SK-N-SH (cell line): ENCODE measurements at regions not wholly inside any gene's neighbourhood (a gene's known extent, or its start where the extent isn't known, plus 50 kb on each side); places are given as distances from the start of the nearest gene placed in this dataset.

Source experiments
- CTCF ChIA-PET: fragments of 300-600, 350-600 bp; formaldehyde crosslinking; extraction: SDS; loops from one replicate; lab custom pipeline; 2021; lab: Yijun Ruan, JAX
- POLR2A ChIA-PET: fragments of 350-600 bp; sonication (Branson Sonifier 250); formaldehyde crosslinking; extraction: SDS; loops from one replicate; lab custom pipeline; 2020; ENCODE audit warnings: antibody characterized with exemption, inconsistent platforms; lab: Yijun Ruan, JAX
- DNase-seq: peaks from one replicate; pipeline ENCODE4 v3.0.0; 2012
- H2AFZ ChIP-seq: fragments of 200-600 bp; sonication (generic); 2 replicates; pipeline ENCODE4 v1.8.1; 2016; ENCODE audit warnings: antibody characterized with exemption, mild to moderate bottlenecking, low read depth
- H3F3A ChIP-seq: fragments of 200-600 bp; sonication (generic); replicated peaks from 2 replicates; pipeline ENCODE3; 2016; ENCODE audit warnings: antibody characterized with exemption, mild to moderate bottlenecking; ENCODE audit not compliant: insufficient read depth
- H3K27ac ChIP-seq, 2 experiments: fragments of 200-500 bp in 1 of 2; fragments of 200-600 bp in 1 of 2; sonication (Bioruptor generic) in 1 of 2; sonication (generic), shearing (Covaris generic) in 1 of 2; 2 replicates each; pipeline versions ENCODE4 v1.5.1 to v1.6.1; 2014 to 2016; ENCODE audit warnings: low read depth in 2 of 2, inconsistent platforms in 1 of 2, low read length in 1 of 2, mild to moderate bottlenecking in 1 of 2, mixed read lengths in 1 of 2
- H3K27me3 ChIP-seq: fragments of 200-600 bp; sonication (generic), shearing (Covaris generic); 2 replicates; pipeline ENCODE4 v1.6.1; 2016; ENCODE audit warnings: mixed run types; ENCODE audit not compliant: insufficient read depth
- H3K36me3 ChIP-seq, 2 experiments: fragments of 200-500 bp in 1 of 2; fragments of 200-600 bp in 1 of 2; sonication (Bioruptor generic) in 1 of 2; sonication (generic) in 1 of 2; replicated peaks in 1 of 2; 2 replicates each; pipeline versions ENCODE3 to v1.5.1; 2014 to 2016; ENCODE audit warnings: low read length in 1 of 2, mild to moderate bottlenecking in 1 of 2; ENCODE audit not compliant: insufficient read depth in 2 of 2, control insufficient read depth in 1 of 2
- H3K4me1 ChIP-seq, 2 experiments: fragments of 200-500 bp in 1 of 2; fragments of 200-600 bp in 1 of 2; sonication (Bioruptor generic) in 1 of 2; sonication (generic), shearing (Covaris generic) in 1 of 2; 2 replicates each; pipeline versions ENCODE4 v1.5.1 to v1.6.1; 2014 to 2016; ENCODE audit warnings: low read depth in 1 of 2, low read length in 1 of 2, mixed run types in 1 of 2; ENCODE audit not compliant: insufficient read depth in 2 of 2, control insufficient read depth in 1 of 2
- H3K4me2 ChIP-seq: fragments of 200-600 bp; sonication (generic), shearing (Covaris generic); 2 replicates; pipeline ENCODE4 v1.6.1; 2017; ENCODE audit warnings: mixed run types
- H3K4me3 ChIP-seq, 2 experiments: fragments of 200-500 bp in 1 of 2; fragments of 200-600 bp in 1 of 2; sonication (Bioruptor generic) in 1 of 2; sonication (generic), shearing (Covaris generic) in 1 of 2; 2 replicates each; pipeline versions ENCODE4 v1.5.1 to v1.8.1; 2014 to 2016; ENCODE audit warnings: low read depth in 2 of 2, inconsistent platforms in 1 of 2, low read length in 1 of 2, mild to moderate bottlenecking in 1 of 2, mixed read lengths in 1 of 2, moderate library complexity in 1 of 2
- H3K79me2 ChIP-seq: fragments of 200-600 bp; sonication (generic); 2 replicates; pipeline ENCODE4 v1.8.1; 2017; ENCODE audit warnings: mild to moderate bottlenecking; ENCODE audit not compliant: insufficient read depth
- H3K9ac ChIP-seq: fragments of 200-600 bp; sonication (generic); 2 replicates; pipeline ENCODE4 v1.6.1; 2017; ENCODE audit warnings: mixed run types
- H3K9me2 ChIP-seq: fragments of 200-600 bp; sonication (generic); 2 replicates; pipeline ENCODE4 v1.6.1; 2017; ENCODE audit warnings: mixed run types
- H3K9me3 ChIP-seq: fragments of 200-600 bp; sonication (generic); 2 replicates; pipeline ENCODE4 v1.6.1; 2017; ENCODE audit warnings: mixed run types, mild to moderate bottlenecking, moderate library complexity
- H4K20me1 ChIP-seq: fragments of 200-600 bp; sonication (generic); 2 replicates; pipeline ENCODE4 v1.6.1; 2017; ENCODE audit warnings: mild to moderate bottlenecking, mixed run types; ENCODE audit not compliant: insufficient read depth
- FOSL2 ChIP-seq: IDR thresholded peaks from 2 replicates; pipeline ENCODE4 v1.4.0; 2012; ENCODE audit warnings: low read depth, mild to moderate bottlenecking, moderate library complexity, borderline replicate concordance
- GABPA ChIP-seq: IDR thresholded peaks from 2 replicates; pipeline ENCODE4 v1.4.0; 2012; ENCODE audit warnings: low read depth, mild to moderate bottlenecking
- IRF3 ChIP-seq: fragments of 150-350 bp; IDR thresholded peaks from 2 replicates; pipeline ENCODE4 v1.6.1; 2016; ENCODE audit warnings: mild to moderate bottlenecking, low read depth, low read length
- NFIC ChIP-seq: IDR thresholded peaks from 2 replicates; pipeline ENCODE4 v1.4.0; 2012; ENCODE audit warnings: borderline replicate concordance
- PBX3 ChIP-seq: IDR thresholded peaks from 2 replicates; pipeline ENCODE4; 2012
- POLR2AphosphoS5 ChIP-seq: IDR thresholded peaks from 2 replicates; pipeline ENCODE4 v1.6.1; 2012; ENCODE audit warnings: low read depth, low read length
- REST ChIP-seq: IDR thresholded peaks from 2 replicates; pipeline ENCODE4 v1.6.1; 2012; ENCODE audit warnings: mild to moderate bottlenecking, low read depth, low read length, moderate library complexity
- RFX5 ChIP-seq: IDR thresholded peaks from 2 replicates; pipeline ENCODE4 v1.6.1; 2012; ENCODE audit warnings: mild to moderate bottlenecking, improper control_type of control experiment, low read length
- WGBS: methylation state at CpG from one replicate; pipeline ENCODE4 v1.1.6; 2017; ENCODE audit warnings: low lambda C conversion rate; 5-methylcytosine and 5-hydroxymethylcytosine counted together

- Histone ChIP-seq H3K9me3 (no peaks in the 10 kb centered on the region), H3K27me3 (no peaks in the 10 kb centered on the region), H3K4me3 (no peak overlapping the region), H3F3A (no peaks in the 10 kb centered on the region), H3K4me2 (no peak overlapping the region), H3K27ac (no peak overlapping the region), H4K20me1 (no peaks in the 10 kb centered on the region), H3K9me2 (no peaks in the 10 kb centered on the region), H2AFZ (no peak overlapping the region), H3K9ac (no peak overlapping the region), H3K36me3 (no peaks in the 10 kb centered on the region), H3K79me2 (no peaks in the 10 kb centered on the region), H3K4me1 (no peaks in the 10 kb centered on the region)
- no peak for DNase-seq
- POLR2A ChIA-PET = no interaction called here
- CTCF ChIA-PET = interaction anchor here (1.3 to 2.6 kb wide), 2 partner anchors 20 to 32 kb away, joined by 4 to 11 read pairs; no protein-coding TSS in a partner anchor
- no peak for TF ChIP-seq GABPA
- WGBS = 68% methylated on average over 3 of the region's 3 CpGs
Measured at GRCh38 chr1:212497553-212497952, 64.8 kb downstream of the NENF start.

GRCh38 chr1:212498283-212499040 is 65.7 kb downstream of the NENF start:
- Histone ChIP-seq H2AFZ (no peak overlapping the region), H3K79me2 (no peaks in the 10 kb centered on the region), H4K20me1 (no peaks in the 10 kb centered on the region), H3K36me3 (no peaks in the 10 kb centered on the region), H3K9me3 (no peaks in the 10 kb centered on the region), H3K27ac (no peak overlapping the region), H3K9me2 (no peaks in the 10 kb centered on the region), H3K27me3 (no peaks in the 10 kb centered on the region), H3K4me3 (no peak overlapping the region), H3K4me2 (no peak overlapping the region), H3K4me1 (no peaks in the 10 kb centered on the region), H3F3A (no peaks in the 10 kb centered on the region), H3K9ac (no peak overlapping the region)
- ChIA-PET CTCF (interaction anchor here (0.8 to 2.6 kb wide), 4 partner anchors 19 to 287 kb away, joined by 3 to 11 read pairs (median 4); no protein-coding TSS in a partner anchor), POLR2A (no interaction called here)
- no peak for TF ChIP-seq RFX5
- no peak for TF ChIP-seq FOSL2
- no peak for TF ChIP-seq PBX3
- TF ChIP-seq NFIC = no peak
- no peak for TF ChIP-seq REST
- TF ChIP-seq POLR2AphosphoS5 = no peak
- no peak for TF ChIP-seq IRF3
- no peak for DNase-seq
- WGBS = 69% methylated on average over 9 of the region's 9 CpGs
